HCT116 (cell line): ENCODE measurements at regions not wholly inside any gene's neighbourhood (a gene's known extent, or its start where the extent isn't known, plus 50 kb on each side); places are given as distances from the start of the nearest gene placed in this dataset.

Experiments used
- CEBPB ChIP-seq: IDR thresholded peaks from 2 replicates; pipeline ENCODE4 v1.6.1; 2012; ENCODE audit warnings: low read depth
- CTCF ChIP-seq, 3 experiments: fragments of 200-600 bp in 1 of 3; sonication (generic) in 1 of 3; IDR thresholded peaks in 2 of 3; conservative IDR thresholded peaks in 1 of 3; 2 replicates each; pipeline ENCODE4 v1.5.1; 2012 to 2017; ENCODE audit warnings: low read depth in 2 of 3, low read length in 2 of 3, antibody characterized with exemption in 1 of 3, borderline replicate concordance in 1 of 3, control low read depth in 1 of 3, mild to moderate bottlenecking in 1 of 3, mixed read lengths in 1 of 3, mixed run types in 1 of 3, moderate library complexity in 1 of 3; ENCODE audit not compliant: insufficient read depth in 1 of 3
- EZH2phosphoT487 ChIP-seq: fragments of 200-600 bp; IDR thresholded peaks from 2 replicates; pipeline ENCODE4 v1.6.1; 2018; ENCODE audit warnings: antibody characterized with exemption, borderline replicate concordance
- MAX ChIP-seq: IDR thresholded peaks from 2 replicates; pipeline ENCODE4 v1.6.1; 2012
- POLR2A ChIP-seq: IDR thresholded peaks from 2 replicates; pipeline ENCODE4 v1.7.0; 2011; ENCODE audit warnings: borderline replicate concordance; ENCODE audit not compliant: insufficient read depth, insufficient read length; ENCODE audit errors: extremely low read depth
- POLR2AphosphoS5 ChIP-seq: IDR thresholded peaks from 2 replicates; pipeline ENCODE4 v1.6.1; 2011; ENCODE audit warnings: mild to moderate bottlenecking, low read depth, low read length, moderate library complexity
- YY1 ChIP-seq: IDR thresholded peaks from 2 replicates; pipeline ENCODE4 v1.6.1; 2011; ENCODE audit warnings: low read length, low read depth, moderate library complexity, mild to moderate bottlenecking; ENCODE audit not compliant: insufficient replicate concordance; ENCODE audit errors: extremely low read depth

- TF ChIP-seq MAX (no peak), CTCF (IDR thresholded peaks at IDR 0.05 in 2 of 3, conservative IDR thresholded peaks at IDR 0.05 in 1 of 3; ENCODE audit: borderline replicate concordance in 1 of 3, insufficient read depth in 1 of 3, low read depth in 2 of 3, low read length in 2 of 3) (no peak), YY1 (no peak), POLR2AphosphoS5 (no peak), POLR2A (no peak), CEBPB (no peak), EZH2phosphoT487 (no peak)
Measured at GRCh38 chr4:3823496-3824341, 57.5 kb downstream of the ADRA2C start.
